GM12878 (cell line): ENCODE measurements at regions not wholly inside any gene's neighbourhood (a gene's known extent, or its start where the extent isn't known, plus 50 kb on each side); places are given as distances from the start of the nearest gene placed in this dataset.

Experiments used
- CBX5 ChIP-seq: sonication (generic); IDR thresholded peaks from 2 replicates; pipeline ENCODE4 v1.6.1; 2016; ENCODE audit warnings: low read depth, moderate library complexity, mild to moderate bottlenecking, inconsistent platforms
- EZH2 ChIP-seq: IDR thresholded peaks from 2 replicates; pipeline ENCODE4 v1.6.1; 2012; ENCODE audit warnings: low read depth, mild to moderate bottlenecking, control low read depth, inconsistent platforms, low read length, borderline replicate concordance; ENCODE audit not compliant: control insufficient read depth
- LARP7 ChIP-seq: fragments of 450-650 bp; IDR thresholded peaks from 2 replicates; pipeline ENCODE4 v1.6.1; 2017; ENCODE audit warnings: mild to moderate bottlenecking
- POLR2AphosphoS5 ChIP-seq: IDR thresholded peaks from 2 replicates; pipeline ENCODE4 v1.6.1; 2011; ENCODE audit warnings: mild to moderate bottlenecking, low read length, inconsistent platforms
- STAT3 ChIP-seq: IDR thresholded peaks from 2 replicates; pipeline ENCODE4 v1.6.1; 2011; ENCODE audit warnings: low read depth, low read length, improper control_type of control experiment
- TARDBP ChIP-seq: IDR thresholded peaks from 2 replicates; pipeline ENCODE4 v1.6.1; 2016; ENCODE audit warnings: borderline replicate concordance
- ZNF274 ChIP-seq: IDR thresholded peaks from one replicate; pipeline ENCODE4 v1.8.0; 2011; ENCODE audit not compliant: insufficient read length, insufficient read depth
- TF ChIP-seq, protein P1 (sequence below), 3 experiments: IDR thresholded peaks in 2 of 3; conservative IDR thresholded peaks in 1 of 3; 2 replicates each; pipeline ENCODE4 v1.5.1; 2011; ENCODE audit warnings: low read depth in 3 of 3, low read length in 3 of 3, mild to moderate bottlenecking in 3 of 3, control low read depth in 2 of 3, moderate library complexity in 2 of 3, inconsistent platforms in 1 of 3, mixed read lengths in 1 of 3; ENCODE audit not compliant: control insufficient read depth in 2 of 3, insufficient read depth in 1 of 3; ENCODE audit errors: extremely low read depth in 1 of 3
- TF ChIP-seq, protein P2 (sequence below): fragments of 450-650 bp; IDR thresholded peaks from 2 replicates; pipeline ENCODE4 v1.6.1; 2017; ENCODE audit warnings: antibody characterized with exemption, mild to moderate bottlenecking, moderate library complexity
- TF ChIP-seq, protein P3 (sequence below): IDR thresholded peaks from 2 replicates; pipeline ENCODE4 v1.6.1; 2012; ENCODE audit warnings: low read length, inconsistent platforms

- no peak for TF ChIP-seq LARP7
- TF ChIP-seq, protein P1, sequence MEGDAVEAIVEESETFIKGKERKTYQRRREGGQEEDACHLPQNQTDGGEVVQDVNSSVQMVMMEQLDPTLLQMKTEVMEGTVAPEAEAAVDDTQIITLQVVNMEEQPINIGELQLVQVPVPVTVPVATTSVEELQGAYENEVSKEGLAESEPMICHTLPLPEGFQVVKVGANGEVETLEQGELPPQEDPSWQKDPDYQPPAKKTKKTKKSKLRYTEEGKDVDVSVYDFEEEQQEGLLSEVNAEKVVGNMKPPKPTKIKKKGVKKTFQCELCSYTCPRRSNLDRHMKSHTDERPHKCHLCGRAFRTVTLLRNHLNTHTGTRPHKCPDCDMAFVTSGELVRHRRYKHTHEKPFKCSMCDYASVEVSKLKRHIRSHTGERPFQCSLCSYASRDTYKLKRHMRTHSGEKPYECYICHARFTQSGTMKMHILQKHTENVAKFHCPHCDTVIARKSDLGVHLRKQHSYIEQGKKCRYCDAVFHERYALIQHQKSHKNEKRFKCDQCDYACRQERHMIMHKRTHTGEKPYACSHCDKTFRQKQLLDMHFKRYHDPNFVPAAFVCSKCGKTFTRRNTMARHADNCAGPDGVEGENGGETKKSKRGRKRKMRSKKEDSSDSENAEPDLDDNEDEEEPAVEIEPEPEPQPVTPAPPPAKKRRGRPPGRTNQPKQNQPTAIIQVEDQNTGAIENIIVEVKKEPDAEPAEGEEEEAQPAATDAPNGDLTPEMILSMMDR (IDR thresholded peaks at IDR 0.05 in 2 of 3, conservative IDR thresholded peaks at IDR 0.05 in 1 of 3; ENCODE audit: control insufficient read depth in 2 of 3, extremely low read depth in 1 of 3, insufficient read depth in 1 of 3, low read depth in 3 of 3, low read length in 3 of 3) = no peak
- no peak for TF ChIP-seq TARDBP
- TF ChIP-seq POLR2AphosphoS5 = no peak
- TF ChIP-seq ZNF274 = no peak
- TF ChIP-seq EZH2 = no peak
- TF ChIP-seq, protein P2, sequence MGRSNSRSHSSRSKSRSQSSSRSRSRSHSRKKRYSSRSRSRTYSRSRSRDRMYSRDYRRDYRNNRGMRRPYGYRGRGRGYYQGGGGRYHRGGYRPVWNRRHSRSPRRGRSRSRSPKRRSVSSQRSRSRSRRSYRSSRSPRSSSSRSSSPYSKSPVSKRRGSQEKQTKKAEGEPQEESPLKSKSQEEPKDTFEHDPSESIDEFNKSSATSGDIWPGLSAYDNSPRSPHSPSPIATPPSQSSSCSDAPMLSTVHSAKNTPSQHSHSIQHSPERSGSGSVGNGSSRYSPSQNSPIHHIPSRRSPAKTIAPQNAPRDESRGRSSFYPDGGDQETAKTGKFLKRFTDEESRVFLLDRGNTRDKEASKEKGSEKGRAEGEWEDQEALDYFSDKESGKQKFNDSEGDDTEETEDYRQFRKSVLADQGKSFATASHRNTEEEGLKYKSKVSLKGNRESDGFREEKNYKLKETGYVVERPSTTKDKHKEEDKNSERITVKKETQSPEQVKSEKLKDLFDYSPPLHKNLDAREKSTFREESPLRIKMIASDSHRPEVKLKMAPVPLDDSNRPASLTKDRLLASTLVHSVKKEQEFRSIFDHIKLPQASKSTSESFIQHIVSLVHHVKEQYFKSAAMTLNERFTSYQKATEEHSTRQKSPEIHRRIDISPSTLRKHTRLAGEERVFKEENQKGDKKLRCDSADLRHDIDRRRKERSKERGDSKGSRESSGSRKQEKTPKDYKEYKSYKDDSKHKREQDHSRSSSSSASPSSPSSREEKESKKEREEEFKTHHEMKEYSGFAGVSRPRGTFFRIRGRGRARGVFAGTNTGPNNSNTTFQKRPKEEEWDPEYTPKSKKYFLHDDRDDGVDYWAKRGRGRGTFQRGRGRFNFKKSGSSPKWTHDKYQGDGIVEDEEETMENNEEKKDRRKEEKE = no peak
- TF ChIP-seq CBX5 = no peak
- TF ChIP-seq, protein P3, sequence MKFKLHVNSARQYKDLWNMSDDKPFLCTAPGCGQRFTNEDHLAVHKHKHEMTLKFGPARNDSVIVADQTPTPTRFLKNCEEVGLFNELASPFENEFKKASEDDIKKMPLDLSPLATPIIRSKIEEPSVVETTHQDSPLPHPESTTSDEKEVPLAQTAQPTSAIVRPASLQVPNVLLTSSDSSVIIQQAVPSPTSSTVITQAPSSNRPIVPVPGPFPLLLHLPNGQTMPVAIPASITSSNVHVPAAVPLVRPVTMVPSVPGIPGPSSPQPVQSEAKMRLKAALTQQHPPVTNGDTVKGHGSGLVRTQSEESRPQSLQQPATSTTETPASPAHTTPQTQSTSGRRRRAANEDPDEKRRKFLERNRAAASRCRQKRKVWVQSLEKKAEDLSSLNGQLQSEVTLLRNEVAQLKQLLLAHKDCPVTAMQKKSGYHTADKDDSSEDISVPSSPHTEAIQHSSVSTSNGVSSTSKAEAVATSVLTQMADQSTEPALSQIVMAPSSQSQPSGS = no peak
- TF ChIP-seq STAT3 = no peak
Observed at GRCh38 chr12:91333966-91334365, 151.3 kb upstream of the DCN start.
